ENCODE measurements at regions not wholly inside any gene's neighbourhood (a gene's known extent, or its start where the extent isn't known, plus 50 kb on each side); places are given as distances from the start of the nearest gene placed in this dataset.
"Not testable (repeated sequence)": the region's sequence is repeated elsewhere in the genome, so short reads cannot be mapped to it uniquely, and the experiment has no call there.

GRCh38 chr5:145446875-145447274 is 388.3 kb downstream of the PRELID2 start:
- not testable (repeated sequence) for DNase-seq

- DNase-seq = no peak
Measured at GRCh38 chr5:145446412-145446811, 388.7 kb downstream of the PRELID2 start.

GRCh38 chr5:145445027-145445426 is 390.1 kb downstream of the PRELID2 start:
- DNase-seq = no peak

DNA sequence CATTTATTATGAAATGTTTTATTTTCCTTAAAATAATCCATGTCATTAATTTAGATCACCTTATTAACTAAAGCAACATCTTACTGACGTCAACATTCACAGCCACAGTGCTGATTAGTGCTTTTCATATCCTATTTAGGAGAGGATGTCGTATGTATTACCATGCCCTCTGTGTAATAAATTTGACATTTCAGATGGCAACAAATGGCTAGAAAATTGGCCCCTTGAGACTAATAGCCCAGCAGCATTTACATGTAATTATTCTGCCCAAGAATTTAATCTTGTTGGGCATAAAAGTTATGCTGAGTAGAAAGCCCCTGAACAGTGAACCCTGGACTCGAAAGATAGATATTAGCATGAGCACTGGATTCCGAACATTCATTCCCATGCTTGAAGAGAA is 391.2 kb downstream of the PRELID2 start:
- DNase-seq = no peak

DNA sequence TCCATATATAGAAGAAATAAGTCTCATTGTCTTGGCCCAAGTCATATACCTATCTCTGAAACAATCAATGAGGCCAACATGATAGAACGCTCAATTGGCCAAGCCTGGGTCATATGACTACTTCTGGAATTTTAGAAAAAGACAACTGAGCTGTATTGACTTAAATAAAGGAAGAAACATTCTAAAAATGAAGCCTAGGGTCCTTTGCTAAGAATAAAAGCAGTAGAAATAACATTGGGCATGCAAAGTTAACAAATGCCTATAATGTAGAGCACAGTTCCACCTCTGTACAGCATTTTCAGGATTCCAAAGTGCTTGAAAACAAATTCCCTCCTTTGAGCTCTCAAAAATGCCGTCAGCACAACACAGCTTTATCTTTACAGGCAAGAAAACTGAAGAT is 391.8 kb downstream of the PRELID2 start:
- DNase-seq = no peak

DNA sequence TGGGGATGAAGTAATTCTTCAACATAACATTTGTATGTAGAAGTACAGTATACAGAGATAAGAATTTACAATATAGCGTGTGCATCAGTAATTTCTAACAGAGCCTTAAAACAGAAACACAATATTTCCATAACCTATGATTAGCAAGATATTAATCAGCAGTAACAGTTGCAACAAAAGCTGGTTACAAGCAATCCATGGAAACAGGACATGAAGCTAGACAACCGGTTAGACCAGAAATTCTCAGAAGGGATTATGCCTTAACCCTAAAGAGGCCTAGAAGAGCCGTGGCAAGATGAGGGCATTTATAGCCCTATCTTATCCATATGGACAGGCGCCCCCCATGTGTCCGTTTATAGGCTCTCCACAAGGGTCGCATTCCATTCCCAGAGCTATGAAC is 392.5 kb downstream of the PRELID2 start:
- not testable (repeated sequence) for DNase-seq

DNA sequence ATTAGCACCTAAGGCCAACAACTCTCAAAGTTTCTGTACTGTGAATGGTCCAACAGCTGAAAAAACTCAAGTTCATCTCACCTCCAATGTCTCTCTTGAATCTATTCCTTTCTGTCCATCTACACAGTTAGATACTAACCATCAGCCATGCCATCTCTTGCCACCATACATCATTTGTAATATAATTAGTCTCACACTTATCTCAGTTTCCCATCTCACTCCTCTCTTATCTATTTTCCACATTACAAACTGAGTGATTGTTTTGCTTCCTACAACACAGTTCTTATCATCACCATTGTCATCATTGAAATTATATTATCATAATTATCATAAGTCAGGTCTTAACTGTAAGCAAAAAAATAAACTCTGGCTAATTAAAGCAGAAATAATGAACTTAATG is 393.9 kb downstream of the PRELID2 start:
- DNase-seq = no peak

DNA sequence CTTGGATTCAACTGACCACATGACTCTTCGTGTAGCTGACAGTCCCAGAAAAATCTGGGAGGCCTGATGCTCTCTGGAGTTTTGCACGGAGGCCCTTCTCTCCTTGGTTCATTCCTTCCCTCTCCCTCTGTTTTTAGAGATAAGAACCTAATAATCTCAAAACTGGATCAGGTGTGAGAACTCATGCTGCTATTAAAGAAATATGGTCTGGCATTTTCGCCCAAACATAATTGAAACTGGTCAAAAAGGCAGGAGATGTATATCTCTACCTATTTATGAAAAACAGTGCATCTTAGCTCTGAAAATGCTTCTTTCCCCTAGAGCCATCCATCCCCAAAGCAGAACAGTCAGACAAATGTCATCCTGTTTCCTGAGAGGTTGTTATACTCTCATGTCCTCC is 397.5 kb downstream of the PRELID2 start:
- no peak for DNase-seq

DNA sequence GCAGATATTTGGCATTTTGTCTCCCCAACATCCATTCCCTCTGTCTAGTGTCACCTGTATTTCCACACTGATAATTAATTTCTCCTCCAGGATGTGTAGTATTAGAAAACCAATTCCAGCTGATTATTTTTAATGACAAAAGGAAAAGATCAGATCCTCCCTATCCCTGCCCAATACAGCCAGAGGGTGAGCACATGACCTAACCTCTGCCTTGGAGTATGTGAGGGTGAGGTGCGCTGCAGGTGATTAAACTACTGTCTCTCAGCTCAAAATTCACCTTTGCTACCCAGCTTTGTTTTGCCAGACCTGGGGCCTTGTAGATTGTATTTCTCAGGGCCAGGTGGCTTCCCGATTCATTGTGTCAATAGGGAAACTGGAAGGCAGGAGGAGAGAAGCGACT is 402.1 kb downstream of the PRELID2 start:
- DNase-seq = no peak

DNA sequence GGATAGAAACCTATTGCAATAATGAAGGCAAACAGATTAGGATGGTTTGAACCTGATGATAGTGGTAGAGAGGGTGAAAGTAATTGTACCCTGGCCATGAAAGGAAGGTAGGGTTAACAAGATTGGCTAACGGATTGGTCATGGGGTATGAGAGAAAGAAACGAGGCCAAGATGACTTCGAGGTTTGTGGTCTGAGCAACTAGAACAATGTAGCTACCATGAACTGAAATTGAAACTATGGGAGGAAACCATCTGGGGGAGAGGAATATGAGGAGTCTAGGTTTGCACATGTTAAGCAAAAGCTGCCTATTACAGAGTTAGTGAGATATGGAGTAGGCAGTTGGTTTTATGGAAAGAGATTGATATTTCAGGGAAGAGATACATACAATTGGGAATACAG is 406.0 kb downstream of the PRELID2 start:
- no peak for DNase-seq

- no peak for DNase-seq
Measured at GRCh38 chr5:145408048-145408341, 427.1 kb downstream of the PRELID2 start.

- DNase-seq = no peak
Measured at GRCh38 chr5:145407300-145408047, 427.7 kb downstream of the PRELID2 start.

DNA sequence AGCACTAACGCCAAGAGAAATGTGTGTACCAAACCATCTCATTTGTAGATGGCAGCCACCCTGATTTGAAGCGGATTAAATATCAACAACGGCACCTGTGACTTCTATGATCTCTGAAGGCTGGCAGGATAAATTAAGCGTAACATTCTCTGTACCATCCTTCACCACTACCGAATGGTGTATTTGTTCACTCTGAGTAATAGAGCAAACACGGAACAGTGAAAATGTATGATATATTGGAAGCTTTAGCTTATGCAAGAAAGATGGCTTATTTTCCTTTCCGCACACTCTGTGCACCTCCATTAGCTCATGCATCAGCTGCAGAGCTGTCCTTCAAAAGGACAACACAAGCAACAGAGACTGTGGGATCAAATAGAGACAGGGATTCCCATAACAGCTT is 431.1 kb downstream of the PRELID2 start:
- no peak for DNase-seq

DNA sequence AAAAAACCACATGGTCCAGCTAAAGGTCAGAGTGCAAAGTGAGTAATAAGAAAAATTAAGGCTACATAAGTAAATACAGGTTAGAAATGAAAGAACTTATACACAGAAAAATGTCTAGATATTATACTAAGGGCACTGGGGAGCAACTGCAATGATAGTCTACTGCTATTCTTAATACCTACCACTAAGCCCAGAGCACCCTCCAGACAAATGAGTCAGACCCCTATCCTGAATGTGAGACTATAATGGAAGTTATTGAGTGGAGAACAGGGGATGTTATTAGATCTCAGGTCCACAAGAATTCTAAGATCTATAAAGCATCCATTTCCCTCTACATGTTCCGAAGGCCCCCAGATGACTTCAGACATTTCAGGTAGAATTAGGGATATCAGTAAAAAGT is 438.3 kb downstream of the PRELID2 start:
- DNase-seq = no peak

- not testable (repeated sequence) for DNase-seq
Measured at GRCh38 chr5:145395151-145395550, 440.0 kb downstream of the PRELID2 start.

- no peak for DNase-seq
Measured at GRCh38 chr5:145393426-145393825, 441.7 kb downstream of the PRELID2 start.

DNA sequence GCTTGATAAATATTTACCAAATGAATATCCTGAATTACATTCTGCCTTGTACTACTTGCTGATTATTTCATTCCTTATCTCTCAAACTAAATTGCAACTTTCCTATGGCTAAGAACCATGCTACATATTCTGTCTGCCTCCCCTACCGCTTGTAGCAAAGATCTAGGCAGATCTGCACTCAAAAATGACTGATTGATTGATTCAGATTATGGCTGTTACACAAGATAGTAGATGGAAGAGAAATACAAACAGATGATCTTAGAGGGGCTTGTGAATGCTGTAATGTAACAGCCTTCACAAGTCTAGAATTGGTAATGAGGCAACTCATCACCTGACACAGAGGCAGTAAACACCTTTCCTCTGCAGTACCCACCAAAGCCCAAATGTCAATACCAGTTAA is 446.1 kb downstream of the PRELID2 start:
- no peak for DNase-seq

DNA sequence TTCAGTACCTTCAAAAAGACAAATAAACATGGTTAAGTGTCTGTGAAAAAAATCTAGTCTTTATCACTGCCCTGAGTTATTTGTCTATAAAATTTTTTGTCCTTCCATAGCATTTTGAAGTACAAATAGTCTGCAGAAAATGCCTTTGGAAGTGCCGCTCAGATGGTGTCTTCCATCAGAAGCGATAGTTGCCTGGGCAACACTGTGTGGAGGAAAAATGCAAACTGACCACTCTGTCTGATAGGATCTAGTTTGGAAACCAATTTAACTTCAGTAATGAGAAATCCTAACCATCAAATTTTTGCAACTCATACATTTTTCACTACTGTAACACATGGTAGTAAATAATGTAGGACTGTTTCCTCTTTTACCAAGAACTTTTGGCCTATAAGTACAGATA is 449.9 kb downstream of the PRELID2 start:
- no peak for DNase-seq

- no peak for DNase-seq
Measured at GRCh38 chr5:145378226-145378625, 456.9 kb downstream of the PRELID2 start.

GRCh38 chr5:145375521-145375920 is 459.6 kb downstream of the PRELID2 start:
- no peak for DNase-seq

DNA sequence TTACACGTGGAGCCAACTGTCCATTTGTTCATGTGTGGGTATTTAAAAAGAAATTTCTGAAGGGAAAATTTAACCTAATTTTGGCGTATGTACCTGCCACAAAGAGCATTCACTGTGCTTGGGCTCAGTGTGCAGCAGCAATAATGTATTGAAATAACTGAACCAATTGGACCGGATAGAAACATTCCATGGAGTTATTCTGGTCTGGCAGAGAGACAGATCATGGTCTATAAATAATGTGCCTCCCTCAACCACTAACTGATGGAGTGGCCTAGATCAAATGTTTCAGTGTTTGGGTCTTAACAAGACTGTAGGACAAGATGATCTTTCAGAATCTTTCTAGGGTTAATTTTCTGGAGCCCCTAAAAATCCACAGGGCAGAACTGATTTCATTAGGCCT is 469.7 kb downstream of the PRELID2 start:
- no peak for DNase-seq

GRCh38 chr5:145362266-145362665 is 472.9 kb downstream of the PRELID2 start:
- no peak for DNase-seq

DNA sequence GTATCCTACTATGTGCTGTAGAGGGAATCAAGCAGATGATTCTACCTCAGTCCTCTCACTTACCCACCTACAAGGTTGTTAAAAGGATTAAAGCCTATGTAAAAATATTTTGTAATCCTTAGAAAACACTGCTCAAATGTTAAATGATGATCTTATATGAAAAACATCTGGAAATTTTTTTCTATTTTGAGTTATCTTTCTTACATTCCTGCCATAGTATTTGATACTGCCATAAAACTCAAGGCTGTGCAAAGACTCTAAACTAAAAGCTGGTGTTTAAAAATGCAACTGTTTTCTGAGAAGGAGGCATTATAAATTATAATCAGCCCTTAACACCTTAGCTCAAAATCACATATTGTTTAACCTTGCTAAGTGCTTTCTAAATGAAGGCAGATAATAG is 474.2 kb downstream of the PRELID2 start:
- no peak for DNase-seq

GRCh38 chr5:145350513-145350912 is 484.6 kb downstream of the PRELID2 start:
- DNase-seq = no peak

- DNase-seq = no peak
Measured at GRCh38 chr5:145347026-145347616, 488.0 kb downstream of the PRELID2 start.

Measured in stimulated activated CD4-positive, alpha-beta T cell treated with anti-CD3 and anti-CD28 coated beads, Interleukin-2, amount 100 ng/mL, for 48 hours (primary cell).